H9 (cell line): ENCODE measurements at regions not wholly inside any gene's neighbourhood (a gene's known extent, or its start where the extent isn't known, plus 50 kb on each side); places are given as distances from the start of the nearest gene placed in this dataset.

Source experiments
- DNase-seq: peaks from one replicate; pipeline ENCODE4 v3.0.0-alpha.2; 2017
- H2AFZ ChIP-seq: one replicate; pipeline ENCODE4 v1.6.1; 2013; ENCODE audit warnings: mild to moderate bottlenecking, low read length, control low read depth, moderate library complexity
- H2AK5ac ChIP-seq: 2 replicates; pipeline ENCODE4 v1.6.1; 2013; ENCODE audit warnings: low read length, control low read depth, mixed read lengths; ENCODE audit not compliant: insufficient read length
- H2BK120ac ChIP-seq: one replicate; pipeline ENCODE4 v1.6.1; 2013; ENCODE audit warnings: low read depth, mild to moderate bottlenecking, low read length, control low read depth, inconsistent platforms; ENCODE audit not compliant: poor library complexity, severe bottlenecking
- H2BK12ac ChIP-seq: 2 replicates; pipeline ENCODE4 v1.6.1; 2013; ENCODE audit warnings: low read length, control low read depth, mixed read lengths, low read depth; ENCODE audit not compliant: insufficient read length
- H2BK15ac ChIP-seq: 2 replicates; pipeline ENCODE4 v1.6.1; 2013; ENCODE audit warnings: low read depth, low read length, control low read depth
- H2BK20ac ChIP-seq: one replicate; pipeline ENCODE4 v1.6.1; 2013; ENCODE audit warnings: low read depth, mild to moderate bottlenecking, low read length, control low read depth, inconsistent platforms; ENCODE audit not compliant: poor library complexity, severe bottlenecking
- H2BK5ac ChIP-seq: 2 replicates; pipeline ENCODE4 v1.6.1; 2013; ENCODE audit warnings: low read length, control low read depth, mixed read lengths; ENCODE audit not compliant: insufficient read length
- H3K14ac ChIP-seq: 2 replicates; pipeline ENCODE4 v1.6.1; 2013; ENCODE audit warnings: low read length, control low read depth; ENCODE audit not compliant: insufficient read depth
- H3K18ac ChIP-seq: 2 replicates; pipeline ENCODE4 v1.6.1; 2013; ENCODE audit warnings: low read depth, mild to moderate bottlenecking, mixed read lengths, low read length, control low read depth; ENCODE audit not compliant: insufficient read length
- H3K23ac ChIP-seq: 2 replicates; pipeline ENCODE4 v1.6.1; 2013; ENCODE audit warnings: low read length, control low read depth, mixed read lengths, low read depth; ENCODE audit not compliant: insufficient read length
- H3K23me2 ChIP-seq: 2 replicates; pipeline ENCODE4 v1.6.1; 2013; ENCODE audit warnings: low read depth, mild to moderate bottlenecking, mixed read lengths, low read length, control low read depth; ENCODE audit not compliant: insufficient read length, poor library complexity, severe bottlenecking
- H3K27ac ChIP-seq: 2 replicates; pipeline ENCODE4 v1.5.1; 2013; ENCODE audit warnings: low read length, control low read depth, mixed read lengths, low read depth; ENCODE audit not compliant: insufficient read length
- H3K27me3 ChIP-seq: 2 replicates; pipeline ENCODE4 v1.6.1; 2013; ENCODE audit warnings: low read length, control low read depth, inconsistent platforms; ENCODE audit not compliant: insufficient read depth
- H3K4ac ChIP-seq: 2 replicates; pipeline ENCODE4 v1.6.1; 2013; ENCODE audit warnings: low read depth, mild to moderate bottlenecking, control low read depth, inconsistent platforms, low read length, moderate library complexity
- H3K4me1 ChIP-seq: 2 replicates; pipeline ENCODE4 v1.6.1; 2013; ENCODE audit warnings: low read length, control low read depth, inconsistent platforms; ENCODE audit not compliant: insufficient read depth
- H3K4me2 ChIP-seq: 2 replicates; pipeline ENCODE4 v1.6.1; 2013; ENCODE audit warnings: low read length, control low read depth, mixed read lengths; ENCODE audit not compliant: insufficient read length, insufficient read depth
- H3K56ac ChIP-seq: 2 replicates; pipeline ENCODE4 v1.6.1; 2013; ENCODE audit warnings: low read depth, mild to moderate bottlenecking, mixed read lengths, low read length, control low read depth; ENCODE audit not compliant: insufficient read length
- H3K79me1 ChIP-seq: 2 replicates; pipeline ENCODE4 v1.6.1; 2013; ENCODE audit warnings: low read depth, mild to moderate bottlenecking, moderate library complexity, low read length, control low read depth, inconsistent platforms; ENCODE audit not compliant: insufficient read depth, poor library complexity, severe bottlenecking
- H3K79me2 ChIP-seq: 2 replicates; pipeline ENCODE4 v1.6.1; 2013; ENCODE audit warnings: low read length, control low read depth, inconsistent platforms; ENCODE audit not compliant: insufficient read depth
- H3K9ac ChIP-seq: 2 replicates; pipeline ENCODE4 v1.6.1; 2013; ENCODE audit warnings: low read length, control low read depth, mixed read lengths; ENCODE audit not compliant: insufficient read length; ENCODE audit errors: extremely low read depth
- H3K9me3 ChIP-seq: one replicate; pipeline ENCODE4 v1.6.1; 2013; ENCODE audit warnings: low read depth, low read length, inconsistent platforms; ENCODE audit not compliant: control insufficient read depth
- H3T11ph ChIP-seq: one replicate; pipeline ENCODE4 v1.6.1; 2013; ENCODE audit warnings: mild to moderate bottlenecking, low read length, control low read depth, inconsistent platforms
- H4K20me1 ChIP-seq: one replicate; pipeline ENCODE4 v1.6.1; 2013; ENCODE audit not compliant: control insufficient read depth, insufficient read length, insufficient read depth
- H4K5ac ChIP-seq: 2 replicates; pipeline ENCODE4 v1.6.1; 2013; ENCODE audit warnings: low read depth, mild to moderate bottlenecking, mixed read lengths, low read length, control low read depth; ENCODE audit not compliant: insufficient read length
- H4K8ac ChIP-seq: replicated peaks from 2 replicates; pipeline ENCODE4 v1.6.1; 2013; ENCODE audit warnings: low read length, control low read depth, mixed read lengths, low read depth; ENCODE audit not compliant: insufficient read length
- H4K91ac ChIP-seq: 2 replicates; pipeline ENCODE4 v1.6.1; 2013; ENCODE audit warnings: low read depth, mild to moderate bottlenecking, moderate library complexity, mixed read lengths, low read length, control low read depth; ENCODE audit not compliant: insufficient read length
- H3K27ac Mint-ChIP-seq, 3 experiments: 2 replicates in 2 of 3; 3 replicates in 1 of 3; pipeline ENCODE4 v1.8.0; 2020 to 2021; ENCODE audit warnings: mixed read lengths in 3 of 3, mild to moderate bottlenecking in 1 of 3, moderate library complexity in 1 of 3
- H3K27me3 Mint-ChIP-seq: 2 replicates; pipeline ENCODE4 v1.8.0; 2021; ENCODE audit warnings: low read depth, mild to moderate bottlenecking, moderate library complexity, mixed read lengths
- H3K36me3 Mint-ChIP-seq, 3 experiments: 2 replicates in 2 of 3; 3 replicates in 1 of 3; pipeline ENCODE4 v1.8.0; 2020 to 2021; ENCODE audit warnings: low read depth in 3 of 3, mixed read lengths in 3 of 3; ENCODE audit not compliant: insufficient read depth in 1 of 3
- H3K4me1 Mint-ChIP-seq, 2 experiments: 2 replicates each; pipeline ENCODE4 v1.8.0; 2020; ENCODE audit warnings: mixed read lengths in 2 of 2
- H3K4me3 Mint-ChIP-seq, 2 experiments: 2 replicates in 1 of 2; 3 replicates in 1 of 2; pipeline ENCODE4 v1.8.0; 2020 to 2021; ENCODE audit warnings: mild to moderate bottlenecking in 2 of 2, mixed read lengths in 2 of 2, moderate library complexity in 1 of 2
- H3K9me3 Mint-ChIP-seq, 2 experiments: 2 replicates in 1 of 2; 3 replicates in 1 of 2; pipeline ENCODE4 v1.8.0; 2020; ENCODE audit warnings: mild to moderate bottlenecking in 2 of 2, mixed read lengths in 2 of 2, moderate library complexity in 1 of 2
- WGBS: extraction: QIAGEN DNeasy Blood & Tissue Kit; methylation state at CpG from one replicate; pipeline ENCODE4 v1.1.7; 2013; ENCODE audit warnings: missing lambda C conversion rate, low lambda C conversion rate, mixed read lengths; ENCODE audit not compliant: insufficient read length; ENCODE audit errors: extremely low coverage; 5-methylcytosine and 5-hydroxymethylcytosine counted together
- TF ChIP-seq, protein P1 (sequence below): fragments of 200-600 bp; sonication (generic); conservative IDR thresholded peaks from 3 replicates; pipeline ENCODE4 v1.8.0; 2021; ENCODE audit warnings: antibody characterized with exemption, mild to moderate bottlenecking

DNA sequence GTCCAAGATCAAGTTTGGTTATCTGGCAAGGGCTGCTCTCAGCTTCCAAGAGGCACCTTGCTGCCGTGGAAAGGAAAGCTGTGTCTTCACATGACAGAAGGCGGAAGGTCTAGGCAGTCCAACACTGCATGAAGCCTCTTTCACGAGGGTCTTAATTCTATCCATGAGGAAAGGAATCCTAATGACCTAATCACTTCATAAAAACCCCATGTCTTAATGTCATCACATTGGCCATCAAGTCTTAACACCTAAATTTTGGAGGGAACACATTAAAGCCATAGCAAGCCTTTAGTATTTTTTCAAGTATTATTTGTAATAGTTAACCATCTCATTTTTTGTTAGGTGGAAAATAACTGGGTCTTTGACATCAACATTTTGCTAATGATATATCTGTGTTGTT lies 858.3 kb downstream of the FLRT2 start:
- Histone ChIP-seq H2BK15ac (no peak overlapping the region), H4K5ac (no peak overlapping the region), H3K9ac (no peak overlapping the region), H3K14ac (no peak overlapping the region), H3K4ac (no peak overlapping the region), H3K56ac (no peak overlapping the region), H4K91ac (no peak overlapping the region), H3K18ac (no peak overlapping the region), H2AFZ (no peak overlapping the region), H2AK5ac (no peak overlapping the region), H3K4me2 (no peak overlapping the region), H3K23me2 (no peaks in the 10 kb centered on the region), H3K27ac (no peak overlapping the region), H3K23ac (no peak overlapping the region), H2BK5ac (no peak overlapping the region), H3K79me1 (no peaks in the 10 kb centered on the region), H3T11ph (no peak overlapping the region), H3K27me3 (no peaks in the 10 kb centered on the region), H4K20me1 (no peaks in the 10 kb centered on the region), H2BK20ac (no peak overlapping the region), H2BK12ac (no peak overlapping the region), H4K8ac (no peak overlapping the region), H3K79me2 (no peaks in the 10 kb centered on the region), H3K9me3 (peaks cover 9% of the 10 kb centered on the region), H2BK120ac (no peak overlapping the region), H3K4me1 (no peaks in the 10 kb centered on the region)
- H3K4me1 Mint-ChIP-seq, result no peaks in the 10 kb centered on the region
- no peak for DNase-seq
- TF ChIP-seq, protein P1, sequence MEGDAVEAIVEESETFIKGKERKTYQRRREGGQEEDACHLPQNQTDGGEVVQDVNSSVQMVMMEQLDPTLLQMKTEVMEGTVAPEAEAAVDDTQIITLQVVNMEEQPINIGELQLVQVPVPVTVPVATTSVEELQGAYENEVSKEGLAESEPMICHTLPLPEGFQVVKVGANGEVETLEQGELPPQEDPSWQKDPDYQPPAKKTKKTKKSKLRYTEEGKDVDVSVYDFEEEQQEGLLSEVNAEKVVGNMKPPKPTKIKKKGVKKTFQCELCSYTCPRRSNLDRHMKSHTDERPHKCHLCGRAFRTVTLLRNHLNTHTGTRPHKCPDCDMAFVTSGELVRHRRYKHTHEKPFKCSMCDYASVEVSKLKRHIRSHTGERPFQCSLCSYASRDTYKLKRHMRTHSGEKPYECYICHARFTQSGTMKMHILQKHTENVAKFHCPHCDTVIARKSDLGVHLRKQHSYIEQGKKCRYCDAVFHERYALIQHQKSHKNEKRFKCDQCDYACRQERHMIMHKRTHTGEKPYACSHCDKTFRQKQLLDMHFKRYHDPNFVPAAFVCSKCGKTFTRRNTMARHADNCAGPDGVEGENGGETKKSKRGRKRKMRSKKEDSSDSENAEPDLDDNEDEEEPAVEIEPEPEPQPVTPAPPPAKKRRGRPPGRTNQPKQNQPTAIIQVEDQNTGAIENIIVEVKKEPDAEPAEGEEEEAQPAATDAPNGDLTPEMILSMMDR, result no peak
- no peak overlapping the region for H3K27ac Mint-ChIP-seq
- WGBS, result no CpG with 5 or more reads among the region's 3 CpGs
- peaks cover 7 to 8% of the 10 kb centered on the region in 2 experiments; a peak in 4 of 5 replicates for H3K9me3 Mint-ChIP-seq
- H3K36me3 Mint-ChIP-seq, result peaks cover 3 to 4% (median 3%) of the 10 kb centered on the region in 3 experiments; a peak in 5 of 7 replicates
- H3K4me3 Mint-ChIP-seq, result no peak overlapping the region
- no peaks in the 10 kb centered on the region for H3K27me3 Mint-ChIP-seq
